Non-pigmented ciliary epithelial cell (primary cell): ENCODE measurements at regions not wholly inside any gene's neighbourhood (a gene's known extent, or its start where the extent isn't known, plus 50 kb on each side); places are given as distances from the start of the nearest gene placed in this dataset.
"Not testable (repeated sequence)": the region's sequence is repeated elsewhere in the genome, so short reads cannot be mapped to it uniquely, and the experiment has no call there.

Experiments
- DNase-seq: peaks from one replicate; pipeline ENCODE4 v3.0.0-alpha.2; 2010; ENCODE audit warnings: low read depth

DNA sequence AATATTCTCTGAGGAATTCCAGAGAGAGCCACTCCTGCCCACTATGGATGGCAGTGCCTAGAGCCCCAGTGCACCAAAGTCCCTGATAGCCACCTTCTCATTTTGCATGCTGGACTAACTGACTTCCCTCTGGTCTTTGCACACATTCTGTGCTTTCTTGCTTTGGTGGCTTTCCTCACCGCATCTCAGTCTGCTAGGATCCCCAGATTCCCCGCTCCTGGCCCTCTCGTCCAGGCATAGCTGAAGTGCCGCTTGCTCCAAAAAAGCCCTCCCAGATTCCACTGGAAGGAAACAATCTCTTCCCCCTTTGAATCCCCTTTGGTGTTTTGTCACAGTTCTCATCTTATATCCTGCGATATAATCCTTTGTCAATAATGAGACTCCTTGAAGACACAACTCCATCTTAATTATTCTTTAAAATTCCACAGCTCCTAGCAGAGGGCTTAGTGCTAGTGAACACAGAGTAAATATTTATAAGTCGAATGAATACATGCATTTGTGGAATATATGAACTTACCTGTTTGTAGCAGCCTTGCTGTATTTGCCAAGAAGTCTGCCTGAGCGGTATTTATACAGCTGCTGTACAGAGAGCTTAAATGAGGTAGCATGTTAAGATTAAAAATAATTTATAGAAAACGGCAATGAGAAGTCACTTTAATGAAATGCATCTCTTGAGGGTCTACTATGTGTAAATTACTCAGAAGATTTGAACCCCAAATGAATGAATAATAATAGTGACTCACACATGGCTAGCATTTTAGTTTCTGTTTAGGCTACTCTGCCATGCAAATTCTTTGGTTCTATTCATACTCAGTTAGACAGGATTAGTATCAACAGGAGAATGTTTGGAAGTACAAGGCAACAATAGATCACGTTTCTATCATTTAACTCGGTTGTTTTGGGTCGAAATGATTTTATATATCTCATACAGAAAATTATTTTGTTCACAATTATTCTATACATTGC, 421.9 kb upstream of the TENM3 start:
- peak; percentile 20 for DNase-seq

DNA sequence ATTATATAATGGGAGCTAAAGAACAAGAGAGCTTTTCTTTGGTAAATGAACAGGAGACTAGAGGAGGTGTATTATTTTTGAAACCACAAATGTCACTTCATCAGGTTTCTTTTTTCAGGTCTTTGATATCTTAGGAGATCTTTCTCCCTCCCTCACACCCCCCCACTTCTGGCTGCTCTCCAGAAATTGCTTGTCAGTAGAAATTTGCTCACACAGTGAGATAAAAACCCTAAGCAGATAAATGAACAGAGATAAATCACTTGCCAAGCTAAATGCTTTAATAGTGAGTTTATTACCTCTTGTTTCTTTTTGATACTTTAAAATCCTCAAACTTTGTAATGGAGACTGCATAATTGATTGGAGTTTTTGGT, 421.2 kb upstream of the TENM3 start:
- DNase-seq, result peak; percentile 23

DNA sequence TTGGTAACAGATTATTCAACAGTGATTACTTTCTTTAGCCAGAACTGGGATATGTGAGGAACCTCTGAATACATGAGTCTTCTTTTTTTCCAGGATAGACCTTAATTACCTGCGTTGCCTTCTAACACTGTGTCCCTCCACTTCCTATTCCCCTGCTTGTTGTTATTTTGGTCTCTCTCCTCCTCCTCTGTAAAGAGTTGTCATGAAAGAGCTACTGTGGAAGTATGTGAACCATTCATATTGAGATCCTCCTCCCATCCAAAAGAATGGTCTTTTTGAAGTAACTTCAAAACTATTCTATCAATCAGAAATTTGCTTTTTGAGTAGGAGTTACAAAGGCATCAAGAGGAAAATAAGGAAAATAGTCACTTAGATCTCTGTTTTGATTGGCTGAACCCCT, 420.0 kb upstream of the TENM3 start:
- DNase-seq, result no peak

DNA sequence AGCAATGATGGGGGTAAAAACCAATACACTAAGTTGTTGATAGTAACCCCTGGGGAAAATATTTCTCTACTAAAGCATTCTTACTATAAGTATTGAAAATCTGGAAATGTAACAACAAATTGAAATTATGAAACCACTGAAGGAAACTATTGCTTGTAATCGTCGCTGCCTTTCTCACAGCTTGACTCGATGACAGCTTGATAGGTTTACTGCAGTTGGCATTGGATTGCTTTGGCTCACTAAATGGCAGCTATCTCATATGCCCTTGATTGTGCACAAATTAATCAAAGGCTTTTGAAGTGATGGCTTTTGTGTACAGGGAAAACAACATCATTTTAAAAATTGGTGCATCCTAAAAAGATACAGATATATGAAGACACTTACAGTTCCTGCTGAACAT, 419.6 kb upstream of the TENM3 start:
- DNase-seq, result no peak

DNA sequence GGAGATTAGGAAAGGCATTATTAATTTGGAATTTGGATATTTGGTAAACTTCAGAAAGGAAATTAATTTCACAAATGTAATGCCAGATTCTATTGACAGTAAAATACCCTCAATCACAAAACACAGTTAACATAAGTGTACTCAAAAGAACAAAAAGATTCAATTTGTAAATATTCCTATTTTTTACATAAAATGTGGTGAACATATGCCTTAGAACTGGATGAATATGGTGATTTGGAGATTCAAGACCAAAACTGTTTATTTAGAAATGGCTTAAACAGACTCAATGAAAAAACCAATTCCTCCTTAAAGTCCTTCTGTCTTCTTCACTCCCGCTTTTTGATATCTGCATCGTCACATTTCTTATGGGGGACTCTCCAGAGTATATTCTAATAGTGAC, 417.6 kb upstream of the TENM3 start:
- DNase-seq, result no peak

DNA sequence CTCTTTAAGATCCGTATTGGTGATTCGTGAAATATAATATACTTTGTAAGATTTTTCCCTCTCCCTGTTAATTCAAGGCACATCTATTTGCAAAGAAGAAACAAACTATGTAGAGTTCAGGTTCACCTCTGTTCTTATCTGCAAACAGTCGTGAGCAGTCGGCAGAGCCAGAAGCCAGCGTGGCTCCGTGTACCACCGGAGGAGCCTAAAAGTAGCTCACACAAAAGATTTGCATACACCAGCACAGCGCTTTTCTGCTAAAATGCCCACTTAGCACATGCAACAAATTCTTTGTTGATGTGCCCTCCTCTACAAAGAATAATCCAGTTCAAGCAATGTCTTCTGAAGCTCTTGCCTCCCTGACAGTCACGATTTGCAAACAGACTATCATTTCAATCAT, 416.0 kb upstream of the TENM3 start:
- no peak for DNase-seq

DNA sequence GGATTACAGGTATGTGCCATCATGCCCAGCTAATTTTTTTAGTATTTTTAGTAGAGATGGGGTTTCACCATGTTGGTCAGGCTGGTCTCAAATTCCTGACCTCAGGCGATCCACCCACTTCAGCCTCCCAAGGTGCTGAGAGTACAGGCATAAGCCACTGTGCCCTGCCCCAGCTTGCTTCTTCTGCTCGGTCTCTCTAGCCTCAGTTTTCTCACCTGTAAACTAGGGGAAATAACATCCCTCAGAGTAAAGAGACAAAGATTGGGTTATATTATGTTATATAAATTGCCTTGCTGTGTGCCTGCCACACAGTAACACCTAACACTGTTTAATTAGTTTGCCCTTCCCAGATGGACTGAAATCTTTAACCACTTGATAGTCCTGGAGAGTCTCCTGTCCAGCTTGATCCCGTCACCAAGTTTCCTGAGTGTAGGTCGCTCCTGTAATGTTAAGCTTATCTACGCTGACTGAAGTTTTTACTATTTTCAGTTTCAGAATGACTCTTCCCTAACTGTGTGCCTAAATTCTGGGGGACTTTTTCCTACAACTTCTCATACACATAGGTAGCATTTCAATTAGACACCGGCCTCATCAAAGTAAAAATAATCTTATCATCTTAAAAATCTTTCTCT, 412.7 kb upstream of the TENM3 start:
- DNase-seq, result no peak

DNA sequence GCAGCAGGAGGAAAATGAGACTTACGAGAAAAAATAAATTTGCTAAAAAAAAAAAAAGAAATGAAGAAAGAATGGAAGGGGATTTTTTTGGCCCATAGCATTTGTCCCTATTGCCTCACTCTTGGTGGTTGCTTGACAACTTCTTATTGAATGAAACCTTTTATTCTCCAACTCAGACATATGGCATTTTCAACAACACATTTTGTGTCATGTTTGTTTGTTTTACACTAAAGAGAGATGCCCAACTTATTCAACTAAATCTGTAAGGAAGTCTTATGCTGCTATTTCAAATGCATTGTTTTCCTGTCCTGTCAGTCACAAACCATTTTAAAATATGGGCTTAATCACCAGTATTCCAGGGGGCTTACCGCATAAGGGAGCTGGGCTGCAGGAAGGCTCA, 409.1 kb upstream of the TENM3 start:
- no peak for DNase-seq

DNA sequence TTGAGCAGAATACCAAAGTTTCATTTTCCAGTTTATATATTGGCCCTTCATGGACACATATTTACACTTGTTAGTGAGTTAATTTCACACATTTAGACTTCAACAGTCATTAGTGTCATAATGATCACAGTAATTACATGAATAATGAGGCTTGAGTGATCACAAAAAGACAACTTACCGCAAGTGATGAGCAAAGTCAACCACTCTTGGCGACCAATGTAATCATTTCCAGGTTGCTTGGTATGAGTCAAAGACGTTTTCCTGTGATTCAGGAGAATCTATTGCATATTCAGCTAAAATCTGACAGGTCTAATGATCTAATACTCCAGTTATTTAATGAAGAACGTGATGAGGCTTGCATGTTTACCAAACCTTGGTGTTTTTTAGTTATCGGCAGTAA, 407.9 kb upstream of the TENM3 start:
- DNase-seq, result no peak

DNA sequence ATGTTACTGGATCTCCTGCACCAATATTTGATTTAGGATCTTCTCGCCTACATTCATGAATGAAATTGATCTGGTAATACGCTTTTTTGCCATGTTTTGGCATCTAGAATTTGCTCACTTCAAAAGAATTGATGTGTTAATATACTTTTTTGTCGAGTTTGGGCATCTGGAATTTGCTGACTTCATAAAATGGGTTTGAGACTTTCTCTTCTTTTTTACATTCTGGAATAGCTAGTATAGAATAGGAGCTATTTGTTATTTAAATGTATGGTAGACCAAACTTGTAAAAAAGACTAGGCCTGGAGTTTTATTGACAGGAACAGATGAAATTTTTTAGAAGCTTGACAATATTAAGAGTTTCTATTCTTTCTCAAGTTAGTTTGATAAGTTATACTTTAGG, 404.9 kb upstream of the TENM3 start:
- no peak for DNase-seq

DNA sequence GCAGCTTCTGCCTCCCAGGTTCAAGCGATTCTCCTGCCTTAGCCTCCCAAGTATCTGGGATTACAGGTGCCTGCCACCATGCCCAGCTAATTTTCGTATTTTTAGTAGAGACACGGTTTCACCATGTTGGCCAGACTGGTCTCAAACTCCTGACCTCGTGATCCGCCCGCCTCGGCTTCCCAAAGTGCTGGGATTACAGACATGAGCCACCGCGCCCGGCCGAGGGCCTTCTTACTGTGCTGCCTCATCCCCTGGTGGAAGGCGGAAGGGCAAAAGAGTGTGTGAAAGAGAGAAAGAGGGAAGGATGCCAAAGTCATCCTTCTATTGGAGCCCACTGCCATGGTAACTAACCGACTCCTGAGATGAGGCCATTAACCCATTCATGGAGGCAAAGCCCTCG, 399.4 kb upstream of the TENM3 start:
- not testable (repeated sequence) for DNase-seq

DNA sequence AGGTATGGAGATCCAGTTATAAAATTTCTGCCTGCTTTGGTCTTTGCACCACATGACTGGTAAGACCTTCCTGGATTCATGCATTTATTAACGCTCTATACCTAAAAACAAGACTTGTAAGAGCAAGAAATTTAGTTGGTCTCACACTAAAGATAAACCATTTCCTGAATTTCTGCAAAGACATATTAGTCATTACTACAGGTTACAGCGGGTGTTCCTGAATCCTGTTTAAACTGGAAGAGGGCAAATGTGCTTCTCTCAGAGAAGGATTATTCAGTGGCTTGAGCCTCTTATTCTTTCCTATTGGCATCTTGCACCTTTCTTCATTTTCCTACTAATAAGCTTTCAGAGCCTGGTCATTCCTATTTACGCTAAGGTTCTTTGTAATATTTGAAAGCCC, 397.6 kb upstream of the TENM3 start:
- DNase-seq, result no peak

DNA sequence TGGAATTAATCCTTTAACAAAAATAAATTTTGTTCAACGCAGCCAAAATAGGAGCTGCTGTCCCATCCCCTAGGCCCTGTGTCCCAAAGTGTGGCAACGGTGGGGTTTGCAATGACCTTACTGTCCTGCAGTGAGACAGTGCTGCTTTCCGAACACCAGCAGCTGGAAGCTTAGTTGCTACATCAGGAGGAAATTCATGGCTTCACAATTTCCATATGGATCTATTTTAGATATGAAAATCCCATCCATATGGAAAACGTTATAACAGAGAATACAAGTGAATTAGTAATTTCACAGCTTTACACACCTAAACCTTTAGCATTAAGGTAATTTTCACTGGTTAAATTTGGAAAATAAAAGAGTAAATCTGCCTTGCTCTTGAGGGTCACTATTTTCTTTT, 396.3 kb upstream of the TENM3 start:
- DNase-seq, result no peak

DNA sequence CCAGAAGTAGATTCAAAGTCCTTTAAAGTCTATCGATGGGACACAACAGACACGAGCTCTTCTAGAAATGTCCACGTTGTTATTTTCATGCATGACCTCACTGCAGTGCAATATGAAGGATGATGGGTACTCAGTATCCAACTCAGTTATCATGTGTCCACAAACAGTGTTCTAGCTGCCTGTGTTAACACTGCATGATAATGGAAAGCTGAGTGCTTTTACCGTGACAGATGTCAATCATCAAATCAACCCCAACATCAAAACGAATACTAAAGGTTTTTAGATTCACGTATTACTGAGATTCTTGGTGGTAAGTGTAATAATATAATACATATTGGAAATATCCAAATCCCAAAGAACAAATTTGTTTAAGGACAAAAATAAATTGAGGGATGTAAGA, 394.8 kb upstream of the TENM3 start:
- no peak for DNase-seq

DNA sequence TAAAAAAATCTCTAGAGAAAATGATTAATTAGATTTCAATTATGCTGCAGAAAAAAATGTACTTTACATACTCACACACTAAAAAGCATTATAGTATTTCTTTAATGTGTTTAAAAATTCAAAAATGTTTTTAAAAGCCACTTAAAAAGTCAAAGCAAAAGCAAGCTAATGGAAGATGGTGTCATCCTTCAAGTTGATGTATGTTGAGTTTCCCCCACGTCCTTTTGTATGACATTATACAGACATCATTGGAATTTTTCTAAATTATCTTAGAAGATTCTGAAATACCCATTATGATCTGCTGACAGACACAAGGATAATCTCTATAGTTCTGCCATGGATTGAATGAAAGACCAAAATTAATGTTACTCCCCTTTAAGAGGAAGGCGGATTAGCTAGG, 393.7 kb upstream of the TENM3 start:
- DNase-seq, result no peak

DNA sequence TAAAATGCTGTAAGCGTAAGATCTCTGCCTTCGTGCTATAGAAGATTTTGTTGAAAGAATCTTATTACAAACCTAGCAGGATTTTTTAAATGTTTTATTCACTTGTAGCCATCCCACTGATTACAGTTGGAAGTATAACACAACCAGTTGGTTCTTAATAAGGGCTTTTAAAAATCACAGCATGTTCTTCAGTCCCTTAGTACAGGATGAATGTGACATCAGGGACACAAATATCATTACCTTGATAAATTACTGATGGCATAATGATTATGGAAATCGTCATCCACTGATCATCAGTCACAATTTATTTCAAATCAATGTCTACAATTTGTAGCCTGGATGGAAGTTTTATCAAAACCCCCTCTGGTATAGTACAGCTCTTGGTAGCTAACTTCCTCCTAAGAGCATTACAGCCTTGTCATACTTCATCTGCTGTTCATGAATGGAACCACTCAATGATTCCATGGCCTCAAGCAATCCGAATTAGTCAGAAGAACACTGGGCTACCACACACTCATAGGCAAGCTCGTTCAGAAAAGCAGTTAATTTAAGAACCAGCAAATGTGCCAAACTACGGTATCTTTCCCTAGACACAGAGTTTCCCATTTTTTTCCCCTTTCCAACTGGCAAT, 389.2 kb upstream of the TENM3 start:
- no peak for DNase-seq

DNA sequence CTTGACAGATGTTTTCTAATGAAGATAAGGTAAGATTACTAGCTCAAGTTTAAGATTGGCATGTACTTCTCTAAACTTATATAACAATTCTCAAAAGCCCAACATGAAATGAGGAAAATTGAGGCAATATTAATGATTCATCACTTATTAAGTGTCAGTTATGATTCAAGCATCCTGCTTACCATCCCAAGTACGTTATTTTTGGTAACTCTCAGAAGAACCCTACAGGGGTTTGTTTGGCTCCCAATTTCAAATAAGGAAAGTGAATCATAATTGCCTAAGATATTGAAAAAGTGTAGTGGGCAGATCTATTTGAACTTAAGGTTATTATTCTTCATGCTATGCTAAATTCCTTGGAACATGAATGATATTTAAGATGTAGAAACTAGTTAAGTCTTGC, 387.9 kb upstream of the TENM3 start:
- no peak for DNase-seq

DNA sequence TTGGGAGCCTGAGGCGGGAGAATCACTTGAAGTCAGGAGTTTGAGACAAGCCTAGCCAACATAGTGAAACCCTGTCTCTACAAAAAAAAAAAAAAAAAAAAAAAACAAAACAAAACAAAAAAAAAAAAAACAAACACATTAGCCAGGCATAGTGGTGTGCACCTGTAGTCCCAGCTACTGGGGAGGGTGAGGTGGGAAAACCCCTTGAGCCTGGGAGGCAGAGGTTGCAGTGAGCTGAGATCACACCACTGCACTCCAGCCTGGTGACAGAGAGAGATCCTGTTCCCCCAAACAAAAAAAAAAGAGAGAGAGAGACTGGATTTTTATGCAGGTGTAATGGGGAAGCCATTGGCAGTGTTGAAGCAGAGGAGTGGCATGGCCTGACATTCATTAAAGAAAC, 385.7 kb upstream of the TENM3 start:
- DNase-seq, result not testable (repeated sequence)

DNA sequence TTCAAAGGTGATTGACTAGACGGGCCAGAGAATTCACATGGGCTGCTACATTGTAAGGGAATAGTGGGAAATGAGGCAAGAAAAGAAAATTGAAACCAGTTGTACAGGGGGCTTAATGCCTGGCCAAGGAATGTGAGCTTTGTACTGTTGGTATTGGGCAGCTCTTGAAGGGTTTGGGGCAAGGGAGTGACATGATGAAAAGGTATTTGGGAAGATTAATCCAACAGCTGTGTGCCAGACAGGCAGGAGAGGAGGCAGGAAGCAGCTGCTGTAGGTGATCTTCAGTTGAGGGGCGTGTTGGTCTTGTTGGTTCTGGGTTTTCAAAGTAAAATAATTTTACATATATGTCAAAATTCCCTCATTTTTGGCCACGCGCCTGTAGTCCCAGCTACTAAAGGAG, 384.5 kb upstream of the TENM3 start:
- no peak for DNase-seq

DNA sequence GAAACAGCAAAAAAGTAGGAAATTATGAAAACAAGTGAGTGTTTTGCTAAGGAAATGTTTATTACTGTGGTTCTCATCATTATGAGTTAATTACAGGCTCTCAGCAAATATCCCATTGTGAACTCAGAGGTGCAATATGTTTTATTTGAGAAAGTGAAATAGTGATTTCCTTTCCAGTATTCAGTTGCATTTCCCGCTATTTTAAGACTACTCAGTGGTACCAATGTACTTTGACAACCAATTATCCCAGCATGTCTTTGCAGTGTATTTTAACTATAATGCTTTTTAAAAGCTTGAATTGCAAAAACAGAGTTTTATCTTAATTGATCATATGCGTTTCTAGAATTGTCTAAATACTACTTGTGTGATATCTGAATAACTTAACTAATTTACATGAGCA, 383.8 kb upstream of the TENM3 start:
- no peak for DNase-seq

DNA sequence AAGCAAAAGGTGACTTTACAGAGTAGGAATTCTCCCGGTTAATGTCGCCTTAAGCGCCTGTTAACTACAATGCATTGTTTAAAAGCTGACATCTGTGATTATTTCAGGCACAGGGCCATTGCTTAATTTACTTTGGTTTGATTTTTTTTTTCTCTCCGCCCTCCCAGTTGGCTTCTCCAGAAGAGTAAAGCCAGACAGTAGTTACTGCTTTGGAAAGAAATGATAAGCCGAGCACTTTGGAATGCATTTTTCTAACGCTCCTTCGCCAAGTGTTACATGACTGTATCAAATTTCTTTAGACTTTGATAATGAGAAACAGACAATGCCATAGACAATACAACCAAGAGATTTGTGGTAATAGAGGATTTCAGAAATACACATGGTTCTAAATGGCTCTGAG, 383.0 kb upstream of the TENM3 start:
- DNase-seq, result no peak

DNA sequence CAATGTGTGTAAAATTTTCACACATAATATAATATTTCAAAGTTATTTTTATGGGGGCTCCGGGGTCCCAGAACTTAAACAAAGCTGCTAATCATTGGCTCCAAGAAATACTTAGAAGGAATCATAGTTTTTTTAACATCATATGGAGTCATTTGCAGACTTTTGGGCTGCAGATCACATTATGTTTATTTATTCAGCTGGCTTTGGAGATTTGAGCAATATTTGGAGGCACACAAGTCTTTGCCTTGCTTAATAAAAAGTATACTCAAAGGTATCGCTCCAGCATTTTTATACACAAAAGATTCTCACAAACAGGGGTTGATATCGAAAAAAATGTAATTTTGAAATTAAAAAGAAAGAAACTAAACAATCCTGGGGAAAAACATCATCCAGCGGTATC, 382.5 kb upstream of the TENM3 start:
- no peak for DNase-seq

DNA sequence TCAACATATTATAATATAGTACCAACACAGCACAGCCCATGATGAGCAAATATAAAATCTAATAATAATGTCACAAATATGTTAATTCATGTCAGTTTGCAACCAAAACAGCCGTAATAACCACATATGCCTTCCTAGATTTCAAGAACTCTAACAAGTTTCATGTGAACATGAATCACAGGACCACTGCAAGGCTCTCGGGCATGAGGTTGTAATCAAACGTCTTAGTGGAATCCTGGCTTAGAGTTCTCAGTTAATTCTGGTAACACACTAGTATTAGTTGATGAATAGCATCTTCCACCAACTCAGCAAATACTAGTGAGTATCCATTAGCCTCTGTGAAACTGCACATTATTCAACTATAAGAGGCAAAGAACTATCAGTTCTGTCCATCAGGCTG, 379.3 kb upstream of the TENM3 start:
- DNase-seq, result no peak
